Testis (tissue), 2 donors: ENCODE measurements at regions not wholly inside any gene's neighbourhood (a gene's known extent, or its start where the extent isn't known, plus 50 kb on each side); places are given as distances from the start of the nearest gene placed in this dataset.

Experiments used
- POLR2A ChIP-seq: fragments of 450-650 bp; IDR thresholded peaks from one replicate; pipeline ENCODE4 v1.6.1; 2017; ENCODE audit warnings: antibody characterized with exemption, mild to moderate bottlenecking, moderate library complexity
- TF ChIP-seq, protein P1 (sequence below), 3 experiments: fragments of 450-650 bp in 2 of 3; fragments of 200-600 bp in 1 of 3; sonication (generic) in 1 of 3; IDR thresholded peaks; one replicate each; pipeline ENCODE4 v1.5.1; 2016 to 2019; ENCODE audit warnings: antibody characterized with exemption in 3 of 3, mild to moderate bottlenecking in 2 of 3, moderate library complexity in 1 of 3

DNA sequence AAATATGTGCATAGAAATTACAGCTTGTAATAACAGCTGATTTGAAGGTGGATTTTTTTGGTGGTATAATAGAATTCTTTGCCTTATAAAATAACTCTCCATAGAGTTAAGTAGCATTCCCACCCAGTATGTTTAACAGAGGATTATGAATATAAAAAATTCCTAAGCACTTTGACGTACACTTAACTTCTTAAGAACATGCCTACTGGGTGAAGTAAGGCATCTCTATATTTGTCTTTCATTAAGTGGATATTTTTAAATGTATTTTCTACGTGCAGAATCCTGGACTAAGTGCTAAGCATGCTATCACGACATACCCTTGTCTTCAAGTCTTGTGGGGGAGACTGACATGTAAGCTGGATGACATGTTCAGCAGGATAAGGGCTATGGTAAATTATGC, 217.7 kb upstream of the BMPER start:
- TF ChIP-seq, protein P1, sequence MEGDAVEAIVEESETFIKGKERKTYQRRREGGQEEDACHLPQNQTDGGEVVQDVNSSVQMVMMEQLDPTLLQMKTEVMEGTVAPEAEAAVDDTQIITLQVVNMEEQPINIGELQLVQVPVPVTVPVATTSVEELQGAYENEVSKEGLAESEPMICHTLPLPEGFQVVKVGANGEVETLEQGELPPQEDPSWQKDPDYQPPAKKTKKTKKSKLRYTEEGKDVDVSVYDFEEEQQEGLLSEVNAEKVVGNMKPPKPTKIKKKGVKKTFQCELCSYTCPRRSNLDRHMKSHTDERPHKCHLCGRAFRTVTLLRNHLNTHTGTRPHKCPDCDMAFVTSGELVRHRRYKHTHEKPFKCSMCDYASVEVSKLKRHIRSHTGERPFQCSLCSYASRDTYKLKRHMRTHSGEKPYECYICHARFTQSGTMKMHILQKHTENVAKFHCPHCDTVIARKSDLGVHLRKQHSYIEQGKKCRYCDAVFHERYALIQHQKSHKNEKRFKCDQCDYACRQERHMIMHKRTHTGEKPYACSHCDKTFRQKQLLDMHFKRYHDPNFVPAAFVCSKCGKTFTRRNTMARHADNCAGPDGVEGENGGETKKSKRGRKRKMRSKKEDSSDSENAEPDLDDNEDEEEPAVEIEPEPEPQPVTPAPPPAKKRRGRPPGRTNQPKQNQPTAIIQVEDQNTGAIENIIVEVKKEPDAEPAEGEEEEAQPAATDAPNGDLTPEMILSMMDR (IDR thresholded peaks at IDR 0.05): no peak
- no peak for TF ChIP-seq POLR2A
